ENCODE measurements at regions not wholly inside any gene's neighbourhood (a gene's known extent, or its start where the extent isn't known, plus 50 kb on each side); places are given as distances from the start of the nearest gene placed in this dataset.

DNA sequence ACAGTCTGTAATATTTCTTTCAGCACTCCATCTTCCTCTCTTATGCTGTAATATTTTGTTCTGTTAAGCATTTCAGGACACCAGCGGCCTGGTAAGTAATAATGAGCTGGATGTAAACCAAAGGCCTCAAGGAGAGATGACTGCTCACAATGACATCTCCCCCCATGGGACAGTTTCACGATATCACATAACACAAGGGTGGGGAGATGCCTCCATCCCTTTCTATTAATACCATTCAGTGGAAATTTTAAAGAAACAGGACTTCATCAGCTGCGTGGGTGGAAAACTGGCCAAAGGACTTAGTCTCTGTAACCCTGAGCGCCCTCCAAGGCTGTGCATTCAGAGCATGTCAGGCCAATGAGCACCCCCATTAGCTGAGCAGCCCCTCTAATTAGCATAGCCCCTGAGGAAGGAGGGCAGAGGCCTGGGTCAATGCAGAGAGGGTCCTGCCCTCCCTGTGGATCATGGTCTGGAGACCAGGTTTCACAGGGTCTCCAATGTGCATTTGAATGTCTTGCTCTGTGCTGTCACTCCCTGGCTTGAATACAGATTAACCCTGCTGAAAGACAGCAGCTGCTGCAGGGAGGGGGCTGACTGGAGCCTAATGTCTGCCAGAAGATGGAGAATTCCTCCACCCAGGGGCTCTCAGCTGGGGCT lies 156.4 kb downstream of the HS3ST2 start:
- TF ChIP-seq EZH2phosphoT487 (IDR thresholded peaks at IDR 0.05; ENCODE audit: low read depth, severe bottlenecking, unreplicated experiment), result no peak
- TF ChIP-seq, protein P1, sequence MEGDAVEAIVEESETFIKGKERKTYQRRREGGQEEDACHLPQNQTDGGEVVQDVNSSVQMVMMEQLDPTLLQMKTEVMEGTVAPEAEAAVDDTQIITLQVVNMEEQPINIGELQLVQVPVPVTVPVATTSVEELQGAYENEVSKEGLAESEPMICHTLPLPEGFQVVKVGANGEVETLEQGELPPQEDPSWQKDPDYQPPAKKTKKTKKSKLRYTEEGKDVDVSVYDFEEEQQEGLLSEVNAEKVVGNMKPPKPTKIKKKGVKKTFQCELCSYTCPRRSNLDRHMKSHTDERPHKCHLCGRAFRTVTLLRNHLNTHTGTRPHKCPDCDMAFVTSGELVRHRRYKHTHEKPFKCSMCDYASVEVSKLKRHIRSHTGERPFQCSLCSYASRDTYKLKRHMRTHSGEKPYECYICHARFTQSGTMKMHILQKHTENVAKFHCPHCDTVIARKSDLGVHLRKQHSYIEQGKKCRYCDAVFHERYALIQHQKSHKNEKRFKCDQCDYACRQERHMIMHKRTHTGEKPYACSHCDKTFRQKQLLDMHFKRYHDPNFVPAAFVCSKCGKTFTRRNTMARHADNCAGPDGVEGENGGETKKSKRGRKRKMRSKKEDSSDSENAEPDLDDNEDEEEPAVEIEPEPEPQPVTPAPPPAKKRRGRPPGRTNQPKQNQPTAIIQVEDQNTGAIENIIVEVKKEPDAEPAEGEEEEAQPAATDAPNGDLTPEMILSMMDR (IDR thresholded peaks at IDR 0.05; ENCODE audit: poor library complexity), result no peak

Measured in hepatocyte (in vitro differentiated cells).